Naive B cell (primary cell): ENCODE measurements at regions not wholly inside any gene's neighbourhood (a gene's known extent, or its start where the extent isn't known, plus 50 kb on each side); places are given as distances from the start of the nearest gene placed in this dataset.

Source experiments
- ATAC-seq, 2 donors: fragments of 150-1000 bp; cut with Tn5 transposase; 2 replicates each; pipeline ENCODE4 v1.10.0; 2021; ENCODE audit warnings: low read depth in 2 of 2, mild to moderate bottlenecking in 2 of 2, moderate library complexity in 2 of 2
- DNase-seq: peaks from one replicate; pipeline ENCODE4 v3.0.0; 2022
- H3K27ac Mint-ChIP-seq, 6 donors: one replicate each; pipeline ENCODE4 v1.8.0; 2020 to 2022; ENCODE audit warnings: mild to moderate bottlenecking in 6 of 6, mixed read lengths in 6 of 6, moderate library complexity in 5 of 6, inconsistent platforms in 2 of 6
- H3K27me3 Mint-ChIP-seq, 3 donors: one replicate each; pipeline ENCODE4 v1.8.0; 2021 to 2022; ENCODE audit warnings: mixed read lengths in 3 of 3, mild to moderate bottlenecking in 1 of 3
- H3K36me3 Mint-ChIP-seq, 2 donors: one replicate each; pipeline ENCODE4 v1.8.0; 2020 to 2022; ENCODE audit warnings: mixed read lengths in 2 of 2, inconsistent platforms in 1 of 2, mild to moderate bottlenecking in 1 of 2
- H3K4me1 Mint-ChIP-seq, 3 donors: one replicate each; pipeline ENCODE4 v1.8.0; 2020 to 2022; ENCODE audit warnings: mixed read lengths in 3 of 3, inconsistent platforms in 1 of 3, mild to moderate bottlenecking in 1 of 3, moderate library complexity in 1 of 3
- H3K4me3 Mint-ChIP-seq, 8 donors: one replicate each; pipeline ENCODE4 v1.8.0; 2020 to 2022; ENCODE audit warnings: mild to moderate bottlenecking in 8 of 8, mixed read lengths in 8 of 8, moderate library complexity in 8 of 8, inconsistent platforms in 2 of 8
- H3K9me3 Mint-ChIP-seq, 7 donors: one replicate each; pipeline ENCODE4 v1.8.0; 2020 to 2022; ENCODE audit warnings: mixed read lengths in 7 of 7, mild to moderate bottlenecking in 5 of 7, inconsistent platforms in 2 of 7, moderate library complexity in 1 of 7

DNA sequence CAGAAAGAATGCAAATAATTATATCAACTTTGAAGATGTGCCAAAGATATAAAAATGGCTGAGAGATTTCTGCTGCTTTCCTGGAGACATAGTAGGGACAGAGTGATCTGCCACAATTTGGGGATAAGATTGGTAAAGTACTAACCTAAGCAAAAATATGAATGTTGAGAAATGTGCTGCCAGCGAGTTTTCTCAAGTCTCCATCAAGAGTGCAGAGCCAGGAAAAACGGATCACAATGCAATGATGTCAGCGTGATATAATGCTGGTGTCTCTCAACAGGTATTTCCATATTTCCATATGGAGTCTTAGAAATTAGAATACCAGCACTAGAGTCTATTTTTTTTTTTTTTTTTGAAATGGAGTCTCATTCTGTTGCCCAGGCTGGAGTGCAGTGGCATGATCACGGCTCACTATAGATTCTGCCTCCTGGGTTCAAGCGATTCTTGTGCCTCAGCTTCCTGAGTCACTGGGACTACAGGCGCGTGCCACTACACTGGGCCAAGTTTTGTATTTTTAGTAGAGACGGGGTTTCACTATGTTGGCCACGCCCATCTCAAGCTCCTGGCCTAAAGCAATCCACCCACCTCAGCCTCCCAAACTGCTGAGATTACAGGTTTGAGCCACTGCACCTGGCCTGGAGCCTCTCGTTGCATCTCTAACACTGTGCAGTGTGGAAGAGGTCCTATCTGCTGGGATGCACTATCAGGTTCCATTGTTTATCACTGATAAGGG is 893.5 kb downstream of the TRIML1 start:
- Mint-ChIP-seq H3K4me1 (no peaks in the 10 kb centered on the region), H3K4me3 (no peak overlapping the region), H3K27me3 (no peaks in the 10 kb centered on the region), H3K27ac (no peak overlapping the region), H3K9me3 (peaks cover 0 to 10% (median 3%) of the 10 kb centered on the region in 7 donors), H3K36me3 (no peaks in the 10 kb centered on the region)
- ATAC-seq (no peak), DNase-seq (no peak)

DNA sequence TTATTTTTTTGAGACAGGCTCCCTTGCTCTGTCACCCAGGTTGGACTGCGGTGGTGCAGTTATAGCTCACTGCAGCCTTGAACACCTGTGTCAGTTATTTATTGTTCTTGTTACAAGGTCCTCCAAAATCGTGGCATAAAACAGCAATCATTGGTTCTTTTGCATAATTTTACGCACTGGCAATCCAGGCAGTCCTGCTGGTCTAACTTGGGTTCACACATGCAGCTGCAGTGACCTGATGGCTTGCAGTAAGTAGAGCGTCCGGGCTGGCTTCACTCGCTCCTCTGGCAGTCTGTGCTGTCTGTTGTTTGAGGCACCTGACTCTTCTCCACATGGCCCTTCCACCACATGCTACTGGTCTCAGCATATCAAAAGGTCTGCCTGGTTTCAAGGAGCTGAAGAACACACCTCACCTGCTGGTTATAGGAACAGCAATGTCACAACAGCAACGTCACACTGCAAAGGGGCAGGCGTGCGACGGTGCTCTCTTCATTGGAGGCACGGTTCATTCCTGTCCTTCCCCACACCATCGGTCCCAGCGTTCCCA is 894.6 kb downstream of the TRIML1 start:
- H3K4me1 Mint-ChIP-seq = no peaks in the 10 kb centered on the region
- no peaks in the 10 kb centered on the region for H3K27me3 Mint-ChIP-seq
- no peak overlapping the region for H3K27ac Mint-ChIP-seq
- no peak overlapping the region for H3K4me3 Mint-ChIP-seq
- H3K36me3 Mint-ChIP-seq = no peaks in the 10 kb centered on the region
- DNase-seq (no peak), ATAC-seq (no peak)
- peaks cover 0 to 10% (median 3%) of the 10 kb centered on the region in 7 donors for H3K9me3 Mint-ChIP-seq

DNA sequence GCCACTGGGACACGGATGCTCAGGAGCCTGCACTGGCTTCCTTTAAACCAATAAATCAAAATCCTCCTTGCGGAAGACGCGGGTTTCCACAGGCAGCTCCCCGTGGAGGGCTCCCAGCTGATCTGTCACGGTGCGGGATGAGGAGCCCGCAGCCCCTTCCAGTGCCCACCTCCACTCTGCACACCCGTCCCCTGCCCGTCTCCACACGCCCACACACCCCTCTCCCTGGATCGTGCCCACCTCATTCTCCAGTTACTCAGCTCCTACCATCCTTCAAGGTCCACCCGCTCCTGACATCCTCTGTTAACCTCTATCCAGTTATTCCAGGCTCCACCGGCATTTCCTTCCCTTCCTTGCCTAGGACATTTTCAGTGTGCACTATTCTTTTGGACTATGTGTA is 895.9 kb downstream of the TRIML1 start:
- no peak overlapping the region for H3K4me3 Mint-ChIP-seq
- peaks cover 0 to 12% (median 3%) of the 10 kb centered on the region in 7 donors for H3K9me3 Mint-ChIP-seq
- no peaks in the 10 kb centered on the region for H3K4me1 Mint-ChIP-seq
- H3K27me3 Mint-ChIP-seq = no peaks in the 10 kb centered on the region
- no peaks in the 10 kb centered on the region for H3K36me3 Mint-ChIP-seq
- no peak for ATAC-seq
- DNase-seq = no peak
- H3K27ac Mint-ChIP-seq = no peak overlapping the region

DNA sequence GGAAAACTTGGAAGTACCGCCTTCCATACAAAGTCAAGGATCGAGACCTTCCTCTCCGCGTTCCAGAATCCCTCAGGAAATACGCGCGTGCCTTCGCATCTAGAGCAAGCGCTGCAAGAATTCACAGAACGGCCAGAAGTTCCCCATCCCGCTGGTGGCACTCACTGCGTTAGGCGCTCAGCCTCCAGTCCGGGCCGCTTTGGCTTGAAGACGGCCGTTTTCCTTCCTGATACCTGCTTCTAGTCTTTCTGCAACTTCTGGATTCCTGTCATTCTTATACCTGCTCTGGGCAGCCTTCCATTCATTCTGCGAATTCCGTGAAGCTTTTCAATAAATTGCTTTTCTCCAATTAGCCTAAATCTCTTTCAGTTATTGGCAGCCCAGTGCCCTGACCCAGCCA is 896.4 kb downstream of the TRIML1 start:
- ATAC-seq (no peak), DNase-seq (no peak)
- no peaks in the 10 kb centered on the region for H3K27me3 Mint-ChIP-seq
- H3K27ac Mint-ChIP-seq = no peak overlapping the region
- no peaks in the 10 kb centered on the region for H3K4me1 Mint-ChIP-seq
- peaks cover 0 to 14% (median 3%) of the 10 kb centered on the region in 7 donors for H3K9me3 Mint-ChIP-seq
- H3K4me3 Mint-ChIP-seq = no peak overlapping the region
- H3K36me3 Mint-ChIP-seq = no peaks in the 10 kb centered on the region

DNA sequence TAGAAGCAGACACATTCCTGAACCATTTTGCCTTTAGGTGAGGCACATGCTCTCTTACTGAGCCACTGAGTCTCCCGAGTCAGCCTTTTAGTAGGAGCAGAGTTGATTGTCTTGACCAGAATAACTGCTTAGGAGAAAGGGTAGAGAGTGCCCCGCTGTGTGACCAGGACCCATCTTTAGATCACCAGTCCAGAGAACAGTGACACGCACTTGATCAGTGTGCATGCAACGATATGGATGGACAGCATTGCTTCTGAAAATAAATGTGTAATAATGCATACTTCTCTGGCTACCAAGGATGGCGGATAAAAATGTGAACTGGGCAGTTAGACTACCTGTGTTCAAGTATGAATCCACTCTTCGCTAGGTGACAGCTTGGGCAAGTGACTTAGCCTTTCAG is 897.7 kb downstream of the TRIML1 start:
- DNase-seq (no peak), ATAC-seq (no peak)
- Mint-ChIP-seq H3K27ac (no peak overlapping the region), H3K36me3 (no peaks in the 10 kb centered on the region), H3K4me1 (no peaks in the 10 kb centered on the region), H3K4me3 (no peak overlapping the region), H3K27me3 (no peaks in the 10 kb centered on the region), H3K9me3 (peaks cover 0 to 14% (median 3%) of the 10 kb centered on the region in 7 donors)

DNA sequence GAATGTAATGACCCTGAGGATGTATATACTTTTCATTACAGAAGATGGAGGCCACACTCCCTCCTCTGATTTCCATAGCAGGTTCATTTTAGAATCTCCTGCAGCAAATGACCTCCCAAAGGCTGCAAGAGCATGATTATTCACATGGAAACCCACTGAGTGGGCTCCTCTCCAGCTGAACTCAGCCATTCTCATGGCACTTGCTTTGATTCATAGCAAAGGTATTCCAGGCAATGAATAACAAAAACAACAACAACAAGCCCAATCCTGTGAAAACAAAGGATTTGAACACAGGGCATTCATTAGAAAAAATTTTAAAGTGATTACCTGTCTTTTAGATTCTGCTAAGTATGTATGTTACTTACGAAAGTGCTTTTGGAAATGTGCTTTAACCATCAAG is 894.0 kb upstream of the FRG1 start:
- ATAC-seq = no peak
- H3K4me1 Mint-ChIP-seq = no peaks in the 10 kb centered on the region
- no peaks in the 10 kb centered on the region for H3K27me3 Mint-ChIP-seq

DNA sequence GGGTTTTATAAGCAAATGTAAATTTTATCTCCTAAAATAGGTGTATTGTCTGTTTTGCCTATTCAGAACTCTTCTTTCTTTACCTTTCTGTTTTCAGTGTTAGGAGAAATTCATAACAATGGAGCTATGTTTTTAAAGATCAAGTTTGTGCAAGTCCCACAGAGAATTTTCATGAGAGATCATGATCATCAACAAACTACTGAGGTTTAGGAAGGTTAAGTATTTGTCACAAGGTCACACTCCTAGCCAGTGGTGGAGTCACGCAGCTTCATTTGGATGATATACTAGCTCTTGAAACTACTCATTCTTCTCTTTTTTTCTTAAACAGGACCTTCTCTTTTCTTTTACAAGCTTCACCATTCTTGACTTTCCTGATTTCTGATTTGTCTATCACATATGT is 892.6 kb upstream of the FRG1 start:
- Mint-ChIP-seq H3K4me1 (no peaks in the 10 kb centered on the region), H3K27me3 (no peaks in the 10 kb centered on the region), H3K9me3 (no peaks in the 10 kb centered on the region), H3K4me3 (no peak overlapping the region), H3K36me3 (no peaks in the 10 kb centered on the region), H3K27ac (no peak overlapping the region)
- ATAC-seq (no peak), DNase-seq (no peak)

More for the DNA sequence above, 894.0 kb upstream of the FRG1 start:
- Mint-ChIP-seq H3K4me3 (no peak overlapping the region), H3K36me3 (no peaks in the 10 kb centered on the region), H3K9me3 (no peaks in the 10 kb centered on the region), H3K27ac (no peak overlapping the region)
- DNase-seq = no peak

DNA sequence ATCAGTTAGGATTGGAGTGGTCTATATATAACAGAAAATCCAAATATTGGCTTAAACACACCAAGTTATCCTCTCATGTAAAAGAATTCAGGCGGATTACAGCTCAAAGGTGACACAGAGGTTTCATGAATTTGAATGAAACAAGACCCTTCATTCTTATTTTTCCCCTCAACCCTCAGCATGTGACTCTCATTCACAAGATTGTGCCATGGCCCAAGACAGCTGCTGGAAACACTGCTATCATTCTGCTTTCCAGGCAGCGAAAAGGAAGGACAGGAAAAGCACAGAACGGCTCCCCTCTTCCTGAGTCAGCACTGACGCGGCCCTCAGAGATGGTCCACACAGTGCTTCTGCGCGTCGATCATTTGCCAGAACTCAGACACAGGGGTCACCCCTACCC is 891.0 kb upstream of the FRG1 start:
- Mint-ChIP-seq H3K36me3 (no peaks in the 10 kb centered on the region), H3K4me3 (no peak overlapping the region), H3K9me3 (peaks cover 0 to 8% (median 0%) of the 10 kb centered on the region in 7 donors), H3K27ac (no peak overlapping the region), H3K27me3 (no peaks in the 10 kb centered on the region), H3K4me1 (no peaks in the 10 kb centered on the region)
- ATAC-seq = no peak
- no peak for DNase-seq

DNA sequence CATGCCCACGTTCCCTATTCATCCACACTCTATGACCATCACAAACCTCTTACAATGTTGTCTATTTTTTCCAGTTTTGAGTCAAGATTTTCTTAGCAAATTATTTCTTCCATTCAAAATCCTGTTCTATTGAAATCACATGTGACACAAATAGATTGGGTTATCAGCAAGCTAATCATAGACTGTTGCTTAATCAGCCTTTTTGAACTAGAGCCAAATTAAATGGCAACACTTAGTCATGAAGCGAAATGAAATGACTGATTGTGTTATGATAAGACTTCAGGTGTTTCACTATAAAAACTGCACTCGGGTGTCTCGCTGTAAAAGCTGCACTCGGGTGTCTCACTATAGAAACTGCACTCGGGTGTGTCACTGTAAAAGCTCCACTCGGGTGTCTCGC is 890.0 kb upstream of the FRG1 start:
- Mint-ChIP-seq H3K4me3 (no peak overlapping the region), H3K27me3 (no peaks in the 10 kb centered on the region), H3K27ac (no peak overlapping the region), H3K36me3 (no peaks in the 10 kb centered on the region), H3K4me1 (no peaks in the 10 kb centered on the region), H3K9me3 (peaks cover 0 to 8% (median 0%) of the 10 kb centered on the region in 7 donors)
- DNase-seq = no peak
- ATAC-seq = no peak

DNA sequence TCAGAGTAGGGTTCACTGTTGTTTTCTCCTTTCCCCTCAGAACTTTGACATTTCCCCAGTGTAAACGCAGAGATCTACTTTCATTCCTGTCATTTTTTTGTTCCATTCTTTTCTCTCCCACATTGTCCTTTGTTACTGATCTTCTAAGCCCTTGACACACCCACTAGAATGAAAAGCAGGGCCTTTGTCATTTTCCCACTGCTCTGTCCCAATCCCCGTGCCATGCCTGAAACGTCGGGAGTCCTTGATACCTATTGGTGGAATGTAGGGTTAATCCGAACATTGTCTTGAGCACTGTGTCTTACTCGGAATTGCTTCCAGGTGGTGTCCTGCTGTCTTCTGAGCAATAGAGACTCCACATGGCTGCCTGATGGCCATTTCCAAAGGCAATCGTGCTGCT is 887.1 kb upstream of the FRG1 start:
- Mint-ChIP-seq H3K27ac (no peak overlapping the region), H3K4me3 (no peak overlapping the region), H3K36me3 (no peaks in the 10 kb centered on the region), H3K27me3 (no peaks in the 10 kb centered on the region), H3K4me1 (no peaks in the 10 kb centered on the region), H3K9me3 (peaks cover 0 to 8% (median 3%) of the 10 kb centered on the region in 7 donors)
- no peak for DNase-seq
- no peak for ATAC-seq

DNA sequence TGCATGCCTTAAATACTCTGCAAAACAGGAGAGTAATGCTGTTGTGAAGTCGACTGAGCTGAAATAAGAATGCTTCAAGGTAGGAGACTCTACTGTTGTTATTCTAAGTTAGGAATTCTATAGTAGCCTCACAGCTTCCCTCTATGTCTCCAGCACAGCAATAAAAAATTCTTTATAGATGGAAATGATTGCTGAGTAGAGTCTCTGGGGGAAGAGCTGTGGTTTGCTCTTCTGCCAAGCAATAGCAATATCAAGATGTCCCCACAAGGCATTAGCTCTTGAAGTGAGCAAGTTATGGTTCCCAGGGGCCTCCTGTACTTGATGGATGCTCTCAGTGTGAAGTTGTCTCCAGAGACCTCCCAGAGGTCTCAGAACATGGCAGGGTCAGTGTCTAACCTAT is 880.6 kb upstream of the FRG1 start:
- H3K9me3 Mint-ChIP-seq = peaks cover 4 to 16% (median 11%) of the 10 kb centered on the region in 7 donors

DNA sequence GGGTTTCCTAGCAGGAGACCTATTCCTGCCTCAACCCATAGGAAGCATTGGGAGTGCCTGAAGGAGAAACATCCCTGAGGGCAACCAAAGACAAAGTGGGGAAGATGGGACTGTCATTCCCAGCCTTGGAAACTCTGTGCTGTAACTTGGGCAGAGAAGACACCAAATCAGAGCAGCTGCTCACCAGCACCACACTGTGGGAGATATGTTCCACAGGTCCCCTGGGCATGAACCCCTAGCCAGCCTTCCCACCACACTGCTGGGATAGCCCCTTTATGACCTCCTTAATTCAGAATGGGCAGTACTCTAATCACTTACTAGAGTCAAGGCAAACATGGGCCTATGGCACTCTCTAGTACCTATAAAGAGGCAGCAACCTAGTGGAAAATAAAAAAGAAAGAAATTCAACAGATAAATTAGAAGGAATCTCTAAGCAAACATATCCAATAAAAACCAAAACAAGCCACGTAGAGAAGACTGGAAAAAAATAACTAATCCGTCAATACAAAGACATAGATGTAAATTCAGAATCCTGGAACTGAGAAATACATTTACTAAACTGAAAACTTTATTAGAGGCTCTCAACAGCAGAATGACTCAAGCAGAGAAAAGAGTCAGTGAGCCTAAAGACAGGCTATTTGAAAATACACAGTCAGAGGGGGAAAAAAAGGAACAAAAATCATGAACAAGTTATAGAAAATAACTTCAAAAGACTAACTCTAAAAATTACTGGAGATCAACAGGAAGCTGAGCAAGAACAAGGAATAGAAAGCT is 878.4 kb upstream of the FRG1 start:
- no peaks in the 10 kb centered on the region for H3K36me3 Mint-ChIP-seq
- DNase-seq (no peak), ATAC-seq (no peak)
- no peak overlapping the region for H3K4me3 Mint-ChIP-seq
- H3K4me1 Mint-ChIP-seq = no peaks in the 10 kb centered on the region
- peak overlapping the region in 1 of 6 donors; percentile 50 for H3K27ac Mint-ChIP-seq
- no peaks in the 10 kb centered on the region for H3K27me3 Mint-ChIP-seq
- peaks cover 4 to 18% (median 11%) of the 10 kb centered on the region in 7 donors for H3K9me3 Mint-ChIP-seq

More for the DNA sequence above, 880.6 kb upstream of the FRG1 start:
- Mint-ChIP-seq H3K27me3 (no peaks in the 10 kb centered on the region), H3K36me3 (no peaks in the 10 kb centered on the region), H3K4me1 (no peaks in the 10 kb centered on the region), H3K4me3 (no peak overlapping the region), H3K27ac (peak overlapping the region in 1 of 6 donors; percentile 12)
- ATAC-seq (no peak), DNase-seq (no peak)

DNA sequence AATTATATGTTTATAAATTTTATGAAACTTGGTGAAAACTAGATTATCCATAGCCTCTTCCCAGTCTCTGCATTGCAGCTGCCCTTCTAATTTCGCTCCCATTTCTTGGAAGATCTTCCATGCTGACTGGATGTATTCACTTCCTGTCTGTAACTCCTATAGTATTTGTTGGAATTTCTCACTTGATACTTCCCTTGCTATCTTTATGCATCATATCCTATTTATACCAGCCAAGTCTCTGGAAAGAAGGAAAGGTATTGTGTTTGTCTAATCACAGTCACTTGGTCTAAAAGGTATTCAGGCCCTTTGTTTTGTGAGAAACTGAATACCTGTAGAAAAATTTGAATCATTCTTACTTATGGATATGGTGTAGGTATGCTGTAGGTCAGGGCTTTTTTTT is 870.9 kb upstream of the FRG1 start:
- no peak overlapping the region for H3K27ac Mint-ChIP-seq

DNA sequence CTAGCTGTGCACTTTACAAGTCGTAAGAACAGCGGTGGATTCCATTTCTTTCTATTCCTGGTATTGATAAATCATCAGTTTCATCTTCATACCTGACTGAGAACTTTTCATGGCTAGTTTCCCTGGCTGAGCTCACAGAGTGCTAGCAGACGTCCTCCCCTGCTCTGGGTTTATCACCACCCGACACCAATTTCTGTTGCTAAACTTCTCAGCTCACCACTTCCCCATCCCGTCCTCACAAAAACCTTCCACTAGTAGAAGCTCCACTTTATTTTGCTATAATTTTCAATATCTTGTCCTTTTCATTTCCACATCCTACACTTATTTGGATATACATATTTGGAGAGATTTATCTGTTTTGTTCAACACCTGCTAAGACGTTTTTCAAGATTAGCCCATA is 869.4 kb upstream of the FRG1 start:
- Mint-ChIP-seq H3K36me3 (no peaks in the 10 kb centered on the region), H3K27ac (no peak overlapping the region), H3K4me3 (no peak overlapping the region), H3K4me1 (no peaks in the 10 kb centered on the region), H3K9me3 (peaks cover 2 to 21% (median 9%) of the 10 kb centered on the region in 7 donors), H3K27me3 (no peaks in the 10 kb centered on the region)
- ATAC-seq = no peak
- no peak for DNase-seq

More for the DNA sequence above, 870.9 kb upstream of the FRG1 start:
- H3K27me3 Mint-ChIP-seq = no peaks in the 10 kb centered on the region
- no peak for ATAC-seq
- DNase-seq = no peak
- H3K4me3 Mint-ChIP-seq = no peak overlapping the region
- peaks cover 1 to 21% (median 5%) of the 10 kb centered on the region in 7 donors for H3K9me3 Mint-ChIP-seq
- H3K4me1 Mint-ChIP-seq = no peaks in the 10 kb centered on the region
- H3K36me3 Mint-ChIP-seq = no peaks in the 10 kb centered on the region
